ENCODE measurements at regions not wholly inside any gene's neighbourhood (a gene's known extent, or its start where the extent isn't known, plus 50 kb on each side); places are given as distances from the start of the nearest gene placed in this dataset.

DNA sequence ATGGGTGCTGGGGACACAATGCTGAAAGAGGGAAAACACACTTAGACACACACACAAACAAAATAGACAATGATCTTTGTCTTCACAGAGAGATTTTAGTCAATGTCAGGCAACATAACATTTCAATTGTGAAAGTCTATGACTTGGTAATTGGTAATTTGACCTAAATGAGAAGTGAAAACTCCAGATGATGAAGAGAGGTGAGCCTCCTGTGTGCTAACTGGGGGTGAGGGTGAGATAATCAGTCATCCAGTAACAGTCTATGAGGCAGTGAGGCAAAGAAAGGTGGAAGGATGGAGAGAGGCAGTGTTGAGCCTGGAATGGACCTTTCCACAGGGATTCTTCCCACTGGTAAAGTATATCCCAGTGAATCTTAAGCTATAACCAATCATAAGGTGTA, 744.2 kb downstream of the MAFB start:
- no peak for DNase-seq (ENCODE audit: low spot score)
- intact Hi-C loops (cut with DNase I), result no loop called here

DNA sequence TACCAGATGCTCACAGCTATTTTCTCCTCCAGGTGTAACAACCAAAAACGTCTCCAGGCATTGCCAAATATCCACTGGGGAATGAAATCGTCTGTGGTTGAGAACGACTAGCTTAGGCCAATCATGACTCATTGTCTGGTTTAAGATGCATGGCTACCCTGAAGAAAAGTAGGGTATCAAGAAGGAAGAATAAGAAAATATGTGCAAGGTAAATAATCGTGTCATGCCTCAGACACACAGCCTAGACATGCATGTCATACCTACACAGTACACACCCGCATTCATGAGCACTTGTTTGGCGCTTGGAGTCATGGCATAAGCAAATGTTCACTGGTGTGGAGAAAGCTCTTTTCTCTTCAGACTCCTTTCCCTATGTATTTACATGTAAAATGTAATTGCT, 745.7 kb downstream of the MAFB start:
- intact Hi-C loops (cut with DNase I), result no loop called here
- DNase-seq (ENCODE audit: low spot score), result no peak

DNA sequence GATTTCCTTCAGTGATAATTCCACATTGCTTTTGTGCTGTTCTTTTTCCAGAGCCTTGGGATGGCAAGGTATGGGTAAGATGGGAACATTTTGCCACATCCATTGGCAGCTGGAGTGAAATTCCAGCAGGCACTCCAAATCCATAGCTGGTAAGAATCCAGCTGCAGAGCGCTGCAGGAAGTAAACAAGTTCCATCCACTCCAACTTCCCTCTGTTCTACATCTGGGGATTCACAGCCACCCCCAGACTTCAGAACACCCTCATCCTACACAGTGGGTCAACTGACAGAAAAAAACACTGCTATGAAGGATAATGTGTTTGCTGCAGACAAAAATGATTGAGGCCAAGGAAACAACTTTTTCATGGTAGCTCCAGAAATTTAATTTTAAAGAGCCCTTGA, 747.8 kb downstream of the MAFB start:
- intact Hi-C loops (cut with DNase I), result no loop called here
- DNase-seq (ENCODE audit: low spot score), result no peak

DNA sequence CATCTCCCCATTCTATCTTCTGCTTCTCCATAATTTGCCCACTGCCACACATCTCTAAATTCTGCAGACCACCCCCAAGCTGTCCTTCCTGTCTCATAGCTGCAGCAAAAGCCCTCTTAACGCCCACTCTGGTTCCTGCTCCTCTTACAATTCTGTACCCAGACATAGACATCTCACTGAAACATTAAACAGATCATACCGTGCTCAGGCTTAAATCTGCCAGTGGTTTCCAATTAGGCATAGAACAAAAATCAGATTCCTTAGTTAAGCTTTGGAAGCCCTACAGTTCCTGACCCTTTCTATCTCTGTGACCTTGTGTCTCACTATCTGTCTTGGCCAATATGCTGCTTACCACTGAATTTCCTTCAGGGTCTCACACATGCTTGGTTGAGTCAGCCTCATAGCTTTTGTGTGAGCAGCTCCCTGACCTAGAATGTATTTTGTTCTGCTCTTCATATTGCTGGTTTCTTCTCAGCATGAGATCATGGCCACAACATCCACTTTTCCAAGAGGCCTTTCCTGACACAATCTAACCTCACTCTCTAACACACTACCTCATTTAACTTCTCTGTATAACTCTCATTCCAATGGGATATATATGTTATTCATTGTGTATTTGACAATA, 749.7 kb downstream of the MAFB start:
- DNase-seq (ENCODE audit: low spot score), result no peak
- intact Hi-C loops (cut with DNase I), result no loop called here

DNA sequence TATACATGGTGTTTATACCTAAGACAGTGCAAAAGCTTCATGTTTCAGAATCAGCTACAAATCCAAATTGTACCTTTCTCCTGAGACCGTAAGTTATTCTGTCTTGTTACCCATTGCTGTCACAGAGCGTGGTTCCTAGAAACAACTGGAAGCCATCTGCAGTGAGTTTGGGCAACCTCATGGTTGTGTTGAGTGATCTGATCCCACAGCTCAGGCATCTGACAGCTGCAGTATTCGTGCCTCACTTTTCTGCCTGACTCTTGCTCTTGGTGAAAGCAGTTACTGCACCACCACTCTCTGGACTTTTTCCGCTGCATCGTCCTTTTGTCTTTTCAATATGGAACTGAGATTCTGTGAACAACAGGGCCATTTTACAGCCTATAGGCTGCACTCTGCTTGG, 752.6 kb downstream of the MAFB start:
- intact Hi-C loops (cut with DNase I), result no loop called here
- DNase-seq (ENCODE audit: low spot score), result no peak

DNA sequence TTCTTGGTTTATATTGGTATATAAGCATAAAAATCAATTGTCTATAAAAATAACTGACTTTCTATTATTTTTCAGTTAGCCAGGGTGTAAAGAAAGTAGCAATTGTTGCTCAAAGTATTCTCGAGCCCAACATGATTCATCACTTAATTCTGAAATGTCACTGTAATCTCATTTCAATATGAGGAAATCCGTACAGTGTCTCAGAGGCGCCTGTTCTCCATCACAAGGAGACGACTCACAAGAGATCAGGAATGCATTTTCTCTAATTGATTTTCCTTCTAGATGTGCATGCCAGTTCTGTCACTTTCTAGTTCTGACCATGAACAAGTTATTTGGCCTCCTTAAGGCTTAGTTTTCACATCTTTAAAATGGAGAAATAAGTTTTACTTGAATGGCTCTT, 753.1 kb downstream of the MAFB start:
- no peak for DNase-seq (ENCODE audit: low spot score)
- intact Hi-C loops (cut with DNase I), result no loop called here

DNA sequence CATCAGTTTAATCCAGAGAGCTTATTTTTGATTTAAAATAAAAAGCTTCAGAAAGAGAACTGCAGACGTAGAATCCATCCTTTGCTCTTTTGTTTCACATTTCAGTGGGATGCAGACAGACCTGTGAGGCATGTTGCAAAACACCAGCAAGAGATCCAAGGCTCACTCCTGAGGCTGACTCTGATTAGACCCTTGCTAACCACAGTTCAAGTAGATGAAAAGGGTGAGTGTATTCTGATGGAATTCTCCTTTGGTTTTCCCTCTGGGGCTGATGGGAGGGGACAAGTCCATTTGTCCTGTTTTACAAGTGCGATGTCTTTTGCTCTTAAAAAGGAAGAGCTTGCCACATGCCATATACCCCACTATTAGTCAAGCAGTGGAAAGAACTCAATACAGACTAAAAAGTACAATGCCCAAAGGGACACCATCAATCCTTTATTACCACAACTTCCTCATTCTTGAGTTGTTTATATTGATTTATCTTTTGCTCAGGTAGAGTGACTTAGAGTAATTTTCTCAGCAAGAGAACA, 772.7 kb downstream of the MAFB start:
- intact Hi-C loops (cut with DNase I), result no loop called here
- DNase-seq (ENCODE audit: low spot score), result no peak

DNA sequence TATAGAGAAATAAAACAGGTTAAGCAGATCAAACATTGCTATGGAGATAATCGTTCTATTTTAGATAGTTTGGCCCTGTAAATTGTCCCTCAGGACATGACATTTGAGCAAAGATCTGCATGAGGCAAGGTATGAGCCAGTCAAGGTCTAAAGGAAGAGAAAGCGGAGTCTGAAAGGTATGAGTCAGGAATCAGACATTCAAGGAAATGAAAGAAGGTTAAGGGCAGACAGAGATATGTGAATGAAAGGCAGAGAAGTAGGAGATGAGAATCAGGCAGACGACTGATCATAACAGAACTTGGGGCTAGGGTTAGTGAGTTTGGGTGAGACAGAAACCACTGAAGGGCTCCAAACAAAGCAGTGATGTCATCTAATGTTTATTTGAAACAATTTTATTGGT, 775.8 kb downstream of the MAFB start:
- DNase-seq (ENCODE audit: low spot score), result no peak
- intact Hi-C loops (cut with DNase I), result no loop called here

DNA sequence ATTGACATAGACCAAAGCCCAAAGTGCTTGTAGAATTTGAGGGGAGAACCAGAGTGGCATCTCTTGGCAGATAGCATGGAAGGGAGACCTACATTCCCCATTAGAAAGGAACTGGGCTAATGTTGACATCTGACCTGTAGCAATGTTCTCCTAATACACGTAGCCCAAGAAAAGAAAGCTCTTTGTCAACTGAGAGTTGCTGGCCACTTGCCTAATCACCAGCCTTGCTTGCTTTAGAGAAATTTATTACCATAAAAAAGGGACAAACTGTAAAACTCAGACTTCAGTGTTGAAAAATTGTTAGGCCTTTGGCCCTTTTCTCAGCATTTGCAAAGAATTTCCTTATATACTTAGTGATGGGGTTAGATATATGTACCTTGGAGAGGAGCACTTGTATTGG, 777.5 kb downstream of the MAFB start:
- intact Hi-C loops (cut with DNase I), result no loop called here
- DNase-seq (ENCODE audit: low spot score), result no peak

DNA sequence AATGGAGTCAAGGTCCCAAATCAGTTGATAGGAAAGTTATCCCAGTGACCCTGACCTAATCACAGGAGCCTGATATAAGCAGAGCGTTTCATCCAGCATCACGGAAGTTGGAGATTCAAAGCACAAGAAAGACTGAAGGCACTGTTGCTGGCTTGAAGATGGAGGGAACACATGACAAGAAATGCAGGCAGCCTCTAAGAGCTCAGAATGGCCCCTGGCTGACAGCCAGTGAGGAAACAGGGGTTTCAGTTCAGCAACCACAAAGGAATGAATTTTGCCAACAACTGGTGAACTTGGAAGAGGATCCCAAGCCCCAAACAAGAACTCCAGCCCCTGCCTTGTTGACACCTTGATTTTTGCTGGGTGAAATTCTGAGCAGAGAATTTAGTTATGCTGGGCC, 778.5 kb downstream of the MAFB start:
- intact Hi-C loops (cut with DNase I), result no loop called here
- no peak for DNase-seq (ENCODE audit: low spot score)

DNA sequence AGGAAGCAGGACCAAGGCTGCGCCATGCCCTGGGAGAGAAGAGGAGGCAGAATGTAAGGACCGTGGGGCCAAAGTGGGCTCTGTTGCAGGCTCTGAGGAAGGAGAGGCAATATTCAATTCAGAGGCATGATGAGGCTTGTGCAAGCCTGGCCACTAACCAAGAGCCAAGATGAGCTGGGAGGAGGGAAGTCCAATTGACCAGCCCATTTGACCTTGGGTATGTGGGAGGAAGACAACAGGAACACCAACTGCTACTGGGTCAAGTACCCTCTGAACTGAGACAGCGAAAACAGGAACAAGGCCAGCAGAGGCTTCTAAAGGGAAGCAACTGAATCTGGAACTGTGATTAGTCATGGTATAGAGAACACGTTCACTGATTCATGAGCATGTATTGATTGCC, 779.6 kb downstream of the MAFB start:
- intact Hi-C loops (cut with DNase I), result no loop called here
- DNase-seq (ENCODE audit: low spot score), result peak; percentile 74

DNA sequence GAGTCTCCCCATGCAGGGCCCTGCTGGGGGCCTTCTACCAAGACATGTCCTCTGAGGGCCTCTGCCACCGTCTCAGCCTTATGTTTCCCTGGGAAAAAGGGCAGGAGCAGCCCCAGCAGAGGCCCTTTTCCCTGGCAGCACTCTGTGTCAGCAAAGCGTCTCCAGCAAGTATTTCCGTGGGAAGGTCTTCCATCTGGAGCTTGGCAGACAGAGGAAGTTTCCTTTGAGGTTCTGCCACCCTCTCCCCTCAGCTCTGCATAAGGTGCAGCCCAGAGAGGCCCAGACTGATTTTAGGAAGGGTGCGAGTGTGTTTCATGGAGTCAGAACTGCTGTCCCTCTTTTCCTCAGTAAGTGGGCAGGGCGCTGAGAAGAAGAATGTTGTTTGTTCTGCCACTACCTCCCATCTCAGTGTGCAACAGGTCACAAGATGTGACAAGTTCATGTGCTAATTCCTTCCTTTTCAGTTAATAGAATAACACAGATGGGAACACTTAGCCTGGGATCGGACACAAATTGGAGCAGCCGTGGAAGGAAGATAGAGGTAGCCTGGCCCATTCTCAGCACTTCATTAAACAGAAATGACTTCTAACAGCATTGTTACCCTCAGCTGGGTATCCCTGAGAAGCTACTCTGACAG, 784.4 kb downstream of the MAFB start:
- DNase-seq (ENCODE audit: low spot score), result no peak

DNA sequence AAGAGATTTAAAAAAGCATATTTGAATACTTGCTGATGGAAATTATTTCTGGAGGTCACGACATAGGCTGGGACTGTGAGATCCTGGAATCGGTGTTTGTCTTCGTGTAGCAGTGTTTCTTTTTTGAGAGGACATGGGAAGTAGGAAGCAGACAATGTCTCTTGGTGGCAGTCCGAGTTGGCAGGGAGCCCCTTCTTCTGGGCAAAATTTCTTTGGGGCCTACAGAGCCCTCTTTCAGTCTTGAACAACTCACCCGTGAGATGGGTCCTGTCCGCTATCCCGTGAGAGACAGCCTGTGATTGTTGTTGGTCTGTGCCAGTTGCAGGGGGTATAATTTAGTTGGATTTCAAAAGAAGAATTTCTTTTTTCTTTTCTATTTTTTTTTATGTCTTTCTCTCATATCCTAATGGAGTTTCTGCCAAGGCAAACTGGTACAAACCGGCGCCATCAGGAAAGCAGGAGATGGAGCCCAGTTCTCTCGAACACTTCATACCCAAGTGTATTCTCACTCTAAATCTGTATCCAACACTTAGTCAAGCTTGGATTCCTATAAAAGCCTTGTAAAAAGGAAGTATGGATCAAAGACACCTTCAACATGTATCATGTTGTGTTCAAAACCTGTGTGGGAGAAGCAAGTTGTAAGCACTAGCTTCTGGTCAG, 785.1 kb downstream of the MAFB start:
- DNase-seq (ENCODE audit: low spot score), result no peak
- intact Hi-C loops (cut with DNase I), result loop anchor here in 1 of 2 donors (1.0 kb wide), 1 partner anchor 20 kb away; no protein-coding TSS in a partner anchor

More for the DNA sequence above, 784.4 kb downstream of the MAFB start:
- intact Hi-C loops (cut with DNase I), result no loop called here

DNA sequence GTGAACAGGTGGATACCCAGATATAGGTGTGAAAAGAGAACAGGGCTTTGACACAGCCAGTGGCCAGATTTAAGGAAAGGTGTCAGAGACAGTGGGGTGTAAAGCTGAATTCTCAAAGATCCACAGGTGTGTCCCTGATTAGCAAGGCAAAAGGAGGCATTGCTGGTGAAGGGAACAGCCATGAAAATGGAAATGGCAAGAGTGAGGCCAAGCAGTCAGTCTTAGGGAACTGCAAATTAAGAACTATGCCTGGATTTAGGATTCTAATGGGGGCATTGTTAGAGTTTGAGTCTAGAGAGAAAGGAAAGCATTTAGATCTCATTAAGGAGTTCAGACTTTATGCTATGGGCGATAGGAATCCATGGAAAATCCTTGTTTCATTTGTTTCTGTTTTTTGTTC, 789.2 kb downstream of the MAFB start:
- intact Hi-C loops (cut with DNase I), result loop anchor here in 1 of 2 donors (10.0 kb wide), 2 partner anchors 795 to 1055 kb away; no protein-coding TSS in a partner anchor

DNA sequence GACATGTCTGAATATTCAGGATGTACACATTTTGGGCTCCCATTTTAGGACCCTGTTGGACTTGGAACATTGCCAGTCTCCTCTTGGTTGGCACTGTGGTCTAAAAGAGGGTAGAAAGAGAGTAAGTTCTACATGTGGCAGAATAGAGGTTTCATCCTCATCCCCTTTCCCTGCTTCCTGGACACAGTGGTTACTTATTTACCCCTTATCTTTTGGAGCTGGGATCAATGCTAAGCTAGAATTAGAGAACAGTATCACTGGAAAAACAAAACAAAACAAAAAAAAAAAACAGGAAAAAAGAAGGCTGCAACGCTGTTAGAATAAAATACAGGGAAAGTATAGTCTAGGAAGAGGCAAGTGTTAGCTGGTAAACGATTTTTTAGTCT, 790.6 kb downstream of the MAFB start:
- intact Hi-C loops (cut with DNase I), result loop anchor here in 1 of 2 donors (10.0 kb wide), 2 partner anchors 796 to 1056 kb away; no protein-coding TSS in a partner anchor
- DNase-seq (ENCODE audit: low spot score), result no peak

More for the DNA sequence above, 789.2 kb downstream of the MAFB start:
- no peak for DNase-seq (ENCODE audit: low spot score)

DNA sequence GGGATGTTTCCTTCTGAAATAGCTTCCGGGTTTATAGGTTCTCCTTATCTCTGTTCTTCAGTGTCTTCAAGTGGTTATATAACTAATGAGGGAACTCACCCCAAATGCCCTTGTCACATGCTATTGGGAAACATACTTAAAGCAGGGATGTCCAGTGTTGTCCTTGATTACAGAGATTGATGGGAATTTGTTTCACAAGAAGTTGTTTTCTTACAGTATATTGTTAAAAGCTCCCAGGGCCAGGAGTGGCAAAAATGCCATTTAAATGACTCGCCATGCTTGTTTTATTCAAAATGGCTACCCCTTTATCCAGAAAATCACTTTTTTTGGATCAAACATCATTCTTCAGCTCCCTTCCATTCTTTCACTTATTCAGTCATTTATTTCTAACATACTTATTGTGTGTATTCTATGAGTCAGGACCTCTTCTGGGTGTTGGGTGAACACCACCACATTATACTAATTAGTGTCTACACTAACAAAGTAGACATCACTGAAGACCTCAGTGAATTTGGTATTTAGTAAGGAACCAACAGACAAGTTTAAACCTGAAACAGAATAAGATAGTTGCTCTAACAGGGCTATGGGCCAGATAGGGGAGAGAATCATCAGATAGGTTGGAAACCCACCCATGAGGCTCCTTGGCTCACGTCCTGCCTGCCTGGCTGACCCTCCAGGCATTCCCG, 791.1 kb downstream of the MAFB start:
- DNase-seq (ENCODE audit: low spot score), result no peak
- intact Hi-C loops (cut with DNase I), result loop anchor here in 1 of 2 donors (10.0 kb wide), 2 partner anchors 797 to 1057 kb away; no protein-coding TSS in a partner anchor

DNA sequence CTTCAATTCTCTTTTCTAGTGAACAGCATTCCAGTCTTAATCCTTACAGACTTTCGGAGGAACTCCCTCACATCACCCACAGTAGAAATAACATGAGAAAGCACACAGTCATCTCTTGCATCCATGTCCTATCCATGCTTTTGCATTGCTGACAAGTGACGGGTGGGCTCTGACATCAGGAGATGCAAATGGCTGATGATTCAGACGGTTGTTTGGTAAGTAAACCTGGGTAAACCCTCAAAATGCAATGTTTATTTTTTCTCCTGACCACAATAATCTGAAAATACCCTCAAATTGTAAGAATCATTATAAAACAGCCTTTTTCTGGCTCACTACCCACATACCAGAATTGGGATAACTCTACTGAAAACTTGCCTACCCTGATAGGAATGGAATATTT, 792.0 kb downstream of the MAFB start:
- intact Hi-C loops (cut with DNase I), result loop anchor here in 1 of 2 donors (10.0 kb wide), 2 partner anchors 798 to 1058 kb away; no protein-coding TSS in a partner anchor
- no peak for DNase-seq (ENCODE audit: low spot score)

DNA sequence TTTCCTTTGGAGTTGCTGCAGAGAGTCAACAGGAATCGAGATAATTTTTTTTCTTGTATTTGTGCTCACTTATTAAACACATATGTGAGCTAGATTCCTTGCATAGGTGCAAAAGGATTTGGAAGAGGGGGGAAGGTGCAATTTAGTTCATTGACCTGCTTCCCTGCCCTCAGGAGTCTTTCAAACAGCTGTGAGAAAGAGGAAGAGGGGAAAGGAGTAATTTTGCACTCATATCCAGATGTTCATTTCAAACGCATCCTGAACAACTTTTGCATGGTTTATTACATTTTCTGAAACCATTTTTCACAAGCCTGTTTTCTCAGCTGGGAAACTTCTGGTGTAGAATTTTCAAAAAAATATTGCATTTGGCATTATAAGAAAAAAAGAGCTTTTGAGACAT, 795.0 kb downstream of the MAFB start:
- DNase-seq (ENCODE audit: low spot score), result no peak
- intact Hi-C loops (cut with DNase I), result loop anchor here in 1 of 2 donors (10.0 kb wide), 2 partner anchors 801 to 1061 kb away; no protein-coding TSS in a partner anchor

DNA sequence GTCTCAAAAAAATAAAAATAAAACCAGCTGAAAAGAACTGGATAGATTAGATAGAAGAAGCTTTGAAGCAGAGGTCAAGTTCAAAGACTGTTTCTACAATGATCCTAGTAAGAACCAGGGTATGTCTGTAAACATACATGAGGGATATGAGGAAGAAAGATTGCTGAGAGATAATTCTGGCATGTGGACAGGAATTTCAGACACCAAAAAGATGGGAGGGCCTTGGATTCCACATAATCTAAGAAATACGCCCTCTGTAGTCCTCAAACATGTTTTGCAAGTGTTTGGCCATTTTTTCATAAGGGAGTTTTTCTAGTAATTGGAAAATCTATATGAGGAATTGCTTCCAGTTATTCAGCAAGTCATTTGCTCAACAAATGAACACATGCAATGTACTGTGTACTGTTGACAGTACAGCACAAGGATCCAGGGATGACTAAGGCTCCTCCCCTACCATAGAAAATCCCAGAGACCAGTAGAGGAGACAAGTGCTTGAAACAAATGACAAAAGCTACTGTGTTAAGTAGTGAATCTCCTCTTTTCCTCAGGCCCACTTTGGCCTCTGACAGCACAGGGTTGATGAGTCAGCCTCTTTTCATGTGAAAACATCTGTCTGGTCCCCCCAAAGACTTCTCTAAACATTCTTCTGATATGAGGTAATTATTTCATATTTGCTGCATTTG, 795.9 kb downstream of the MAFB start:
- DNase-seq (ENCODE audit: low spot score), result no peak
- intact Hi-C loops (cut with DNase I), result loop anchor here (2.0 to 10.0 kb wide), 3 partner anchors 50 to 1062 kb away; no protein-coding TSS in a partner anchor
